ENCODE measurements at regions not wholly inside any gene's neighbourhood (a gene's known extent, or its start where the extent isn't known, plus 50 kb on each side); places are given as distances from the start of the nearest gene placed in this dataset.

GRCh38 chr12:114605918-114606317 is 78.1 kb downstream of the TBX3 start:
- H3K9me3 ChIP-seq (ENCODE audit: control insufficient read depth, low read depth, low read length) = peaks cover 2% of the 10 kb centered on the region
- no peak overlapping the region for H3K23ac ChIP-seq (ENCODE audit: insufficient read length, low read depth, low read length)
- no peaks in the 10 kb centered on the region; a peak in 1 of 4 replicates for H3K4me1 Mint-ChIP-seq
- no peak overlapping the region for H3K56ac ChIP-seq (ENCODE audit: insufficient read length, low read depth, low read length)
- H3K14ac ChIP-seq (ENCODE audit: insufficient read depth, low read length) = no peak overlapping the region
- H3K4me1 ChIP-seq (ENCODE audit: insufficient read depth, low read length) = no peaks in the 10 kb centered on the region
- WGBS (ENCODE audit: extremely low coverage, insufficient read length, low lambda C conversion rate) = no CpG with 5 or more reads among the region's 3 CpGs
- no peak overlapping the region for H2AFZ ChIP-seq (ENCODE audit: low read length)
- H3K27me3 Mint-ChIP-seq (ENCODE audit: low read depth) = peaks cover 5% of the 10 kb centered on the region
- H3K4me3 Mint-ChIP-seq = no peak overlapping the region
- H3T11ph ChIP-seq (ENCODE audit: low read length) = no peak overlapping the region
- H3K79me1 ChIP-seq (ENCODE audit: insufficient read depth, low read depth, low read length, poor library complexity, severe bottlenecking) = no peaks in the 10 kb centered on the region
- no peak overlapping the region for H3K27ac Mint-ChIP-seq
- H2BK20ac ChIP-seq (ENCODE audit: low read depth, low read length, poor library complexity, severe bottlenecking) = no peak overlapping the region
- H2BK5ac ChIP-seq (ENCODE audit: insufficient read length, low read length) = no peak overlapping the region
- H3K4ac ChIP-seq (ENCODE audit: low read depth, low read length) = no peak overlapping the region
- no peak overlapping the region for H4K91ac ChIP-seq (ENCODE audit: insufficient read length, low read depth, low read length)
- no peak for TF ChIP-seq CTCF (conservative IDR thresholded peaks at IDR 0.05)
- H4K5ac ChIP-seq (ENCODE audit: insufficient read length, low read depth, low read length) = no peak overlapping the region
- H2BK15ac ChIP-seq (ENCODE audit: low read depth, low read length) = no peak overlapping the region
- H3K79me2 ChIP-seq (ENCODE audit: insufficient read depth, low read length) = no peaks in the 10 kb centered on the region
- no peak overlapping the region for H3K27ac ChIP-seq (ENCODE audit: insufficient read length, low read depth, low read length)
- no peak overlapping the region for H3K4me2 ChIP-seq (ENCODE audit: insufficient read depth, insufficient read length, low read length)
- H3K27me3 ChIP-seq (ENCODE audit: insufficient read depth, low read length) = no peaks in the 10 kb centered on the region
- H2BK120ac ChIP-seq (ENCODE audit: low read depth, low read length, poor library complexity, severe bottlenecking) = no peak overlapping the region
- peaks cover 6 to 8% (median 6%) of the 10 kb centered on the region in 3 experiments; a peak in 4 of 7 replicates for H3K36me3 Mint-ChIP-seq (ENCODE audit: insufficient read depth in 1 of 3, low read depth in 3 of 3)
- no peak overlapping the region for H3K9ac ChIP-seq (ENCODE audit: extremely low read depth, insufficient read length, low read length)
- H4K20me1 ChIP-seq (ENCODE audit: control insufficient read depth, insufficient read depth, insufficient read length) = no peaks in the 10 kb centered on the region
- H3K23me2 ChIP-seq (ENCODE audit: insufficient read length, low read depth, low read length, poor library complexity, severe bottlenecking) = no peaks in the 10 kb centered on the region
- no peak for DNase-seq
- H2AK5ac ChIP-seq (ENCODE audit: insufficient read length, low read length) = no peak overlapping the region
- H3K18ac ChIP-seq (ENCODE audit: insufficient read length, low read depth, low read length) = no peak overlapping the region
- peaks cover 10 to 11% of the 10 kb centered on the region in 2 experiments for H3K9me3 Mint-ChIP-seq
- H4K8ac ChIP-seq (replicated peaks; ENCODE audit: insufficient read length, low read depth, low read length) = no peak overlapping the region
- H2BK12ac ChIP-seq (ENCODE audit: insufficient read length, low read depth, low read length) = no peak overlapping the region

All from H9 (cell line).